SIG-M5 (cell line): ENCODE measurements at regions not wholly inside any gene's neighbourhood (a gene's known extent, or its start where the extent isn't known, plus 50 kb on each side); places are given as distances from the start of the nearest gene placed in this dataset.
"Not testable (repeated sequence)": the region's sequence is repeated elsewhere in the genome, so short reads cannot be mapped to it uniquely, and the experiment has no call there.

Experiments
- DNase-seq: peaks from one replicate; lab custom pipeline; 2025; lab: John Stamatoyannopoulos, UW

DNA sequence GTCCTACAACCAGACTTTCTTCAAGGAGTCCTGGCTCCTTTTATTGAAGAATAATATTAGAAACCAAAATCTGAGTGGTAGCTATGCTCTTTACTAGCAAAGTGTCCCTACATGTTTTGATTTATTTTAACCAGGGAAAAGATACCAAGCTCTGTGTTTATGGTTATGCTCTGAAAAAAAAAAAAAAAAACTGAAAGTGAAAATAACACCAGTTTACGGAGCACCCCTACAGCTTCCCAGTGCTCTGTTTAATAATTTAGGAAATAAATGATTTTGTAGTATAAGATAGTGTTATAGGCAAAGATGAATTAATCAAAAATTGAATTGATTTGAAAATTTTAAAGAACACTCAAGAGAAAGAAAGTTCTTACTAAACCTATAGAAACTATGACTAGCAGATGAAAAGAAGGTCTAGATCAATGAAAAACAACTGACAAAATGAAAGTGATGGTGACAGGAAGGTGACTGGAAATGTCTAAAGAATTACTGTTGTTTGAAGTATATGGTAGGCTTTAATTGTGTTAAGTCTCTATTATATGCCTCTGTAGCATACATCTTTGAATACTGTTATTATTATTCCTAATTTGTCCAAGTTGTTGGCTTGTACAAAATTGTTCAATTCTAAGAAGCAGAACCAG is 1698.4 kb upstream of the PCDH10 start:
- no peak for DNase-seq

DNA sequence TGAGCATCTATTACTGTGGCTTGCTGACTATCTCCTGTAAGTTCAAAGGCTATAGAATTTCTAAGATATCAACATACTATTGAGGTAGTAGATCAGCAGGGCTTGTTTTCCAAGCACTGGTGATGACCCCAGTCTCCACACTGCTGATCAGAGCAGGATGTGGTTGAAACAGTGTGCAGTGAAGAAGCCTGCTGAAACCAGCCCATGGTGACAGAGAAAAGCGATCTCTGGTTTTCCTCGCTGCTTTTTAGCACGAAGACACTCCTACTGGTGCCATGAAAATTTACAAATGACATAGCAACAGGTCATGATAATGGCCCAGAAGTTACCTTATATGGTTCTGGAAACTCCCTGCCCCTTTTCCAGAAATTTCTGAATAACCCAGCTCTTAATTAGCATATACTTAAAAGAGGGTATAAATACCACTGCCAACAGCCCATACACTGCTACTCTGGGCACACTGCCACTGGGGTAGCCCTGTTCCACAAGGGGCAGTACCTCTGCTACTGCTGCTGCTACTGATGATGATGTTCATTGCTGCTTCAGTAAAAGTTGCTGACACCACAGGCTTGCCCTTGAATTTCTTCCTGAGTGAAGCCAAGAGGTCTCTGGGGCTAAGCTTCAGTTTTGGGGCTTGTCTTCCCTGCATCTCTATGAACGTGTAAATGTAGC is 1689.5 kb upstream of the PCDH10 start:
- DNase-seq, result no peak

DNA sequence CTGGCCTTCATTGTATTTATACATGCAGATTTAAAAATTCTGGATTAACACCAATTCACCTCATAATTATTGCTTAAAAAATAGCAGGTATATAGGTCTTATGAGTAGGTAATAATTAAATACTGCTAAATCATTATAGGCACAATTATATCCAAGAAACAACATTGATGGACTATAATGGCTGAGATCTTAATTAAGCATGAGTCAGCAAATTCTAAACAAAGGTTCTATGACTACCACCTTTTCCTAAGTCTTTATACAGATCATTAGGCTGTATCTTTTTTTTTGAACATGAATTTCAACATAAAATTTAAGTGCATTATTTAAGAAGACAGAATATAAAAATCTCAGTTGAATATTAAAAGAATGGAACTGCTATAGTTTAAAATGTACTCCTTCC is 1678.7 kb upstream of the PCDH10 start:
- DNase-seq, result no peak

DNA sequence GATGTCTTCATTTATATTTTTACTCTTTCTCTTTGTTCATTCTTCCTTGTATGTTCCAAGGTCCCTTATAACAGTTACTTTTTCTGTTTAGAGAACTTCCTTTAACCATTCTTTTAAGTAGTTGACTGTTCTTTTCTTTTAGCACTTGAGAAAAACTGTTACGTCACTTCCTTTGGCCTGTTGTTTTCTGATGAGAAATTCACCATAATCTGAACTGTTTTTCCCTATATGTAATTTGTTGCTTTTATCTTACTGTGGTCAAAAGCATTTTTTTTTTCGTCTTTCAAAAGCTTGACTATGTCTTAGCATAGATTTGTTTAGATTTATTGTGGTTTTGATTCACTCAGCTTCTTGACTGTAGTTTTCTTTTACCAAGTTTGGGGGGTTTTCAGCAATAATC is 1660.3 kb upstream of the PCDH10 start:
- DNase-seq, result no peak

DNA sequence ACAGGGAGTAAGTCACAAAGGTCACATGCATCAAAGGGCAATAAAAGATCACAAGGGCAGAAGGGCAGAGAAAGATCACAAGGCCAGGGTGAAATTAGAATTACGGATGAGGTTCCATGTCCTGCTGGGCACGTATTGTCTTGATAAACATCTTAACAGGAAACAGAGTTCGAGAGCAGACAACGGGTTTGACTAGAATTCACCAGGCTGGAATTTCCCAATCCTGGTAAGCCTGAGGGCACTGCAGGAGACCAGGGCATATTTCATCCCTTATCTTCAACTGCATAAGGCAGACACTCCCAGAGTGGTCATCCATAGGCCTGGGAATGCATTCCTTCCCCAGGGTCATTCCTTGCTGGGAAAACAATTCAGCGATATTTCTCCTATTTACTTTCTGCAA is 1652.9 kb upstream of the PCDH10 start:
- not testable (repeated sequence) for DNase-seq

DNA sequence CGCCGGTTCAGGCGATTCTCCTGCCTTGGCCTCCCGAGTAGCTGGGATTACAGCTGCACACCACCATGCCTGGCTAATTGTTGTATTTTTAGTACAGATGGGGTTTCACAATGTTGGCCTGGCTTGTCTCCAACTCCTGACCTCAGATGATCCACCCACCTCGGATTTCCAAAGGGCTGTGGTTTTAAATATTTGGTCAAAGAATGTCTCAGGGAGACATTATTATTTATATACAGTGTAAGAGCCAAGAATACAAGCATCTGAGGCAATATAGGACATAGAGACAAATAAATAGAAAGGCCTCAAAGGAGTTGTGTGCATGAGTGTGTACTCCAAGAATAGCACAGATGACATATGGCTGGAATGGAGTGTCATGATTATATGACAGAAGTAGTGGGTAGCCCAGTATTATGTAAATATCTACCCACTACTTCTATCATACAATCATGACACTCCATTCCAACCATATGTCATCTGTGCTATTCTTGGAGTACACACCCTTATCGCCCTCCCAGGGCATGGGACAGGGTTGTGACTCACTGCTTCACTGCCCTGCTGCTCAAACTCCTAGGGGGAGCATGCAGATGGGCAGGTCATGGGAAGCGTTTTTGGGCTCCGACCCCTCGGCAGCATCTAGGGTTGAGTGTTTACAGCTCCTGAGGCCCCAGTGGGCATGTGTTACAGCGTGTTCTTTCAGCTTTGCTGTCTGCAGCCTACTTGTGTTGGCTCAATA is 1649.8 kb upstream of the PCDH10 start:
- no peak for DNase-seq

DNA sequence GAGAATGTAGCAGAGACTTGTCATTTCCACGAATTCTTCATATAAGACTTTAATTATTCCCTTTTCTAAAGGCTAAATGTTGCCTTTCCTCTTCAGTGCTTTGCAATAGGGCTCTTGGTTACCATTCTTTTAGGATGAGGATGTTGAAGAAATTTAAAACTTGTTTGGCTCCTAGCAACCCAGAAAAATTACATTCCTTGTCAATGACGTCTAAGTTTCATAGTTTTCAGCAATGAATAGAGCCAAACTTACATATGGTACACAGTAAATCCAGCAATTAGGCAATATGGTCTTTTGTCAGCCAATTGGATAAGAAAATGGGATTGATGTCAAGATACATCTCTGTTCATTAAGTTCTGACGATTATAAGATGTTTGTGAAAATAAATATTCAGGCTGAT is 1639.6 kb upstream of the PCDH10 start:
- no peak for DNase-seq

DNA sequence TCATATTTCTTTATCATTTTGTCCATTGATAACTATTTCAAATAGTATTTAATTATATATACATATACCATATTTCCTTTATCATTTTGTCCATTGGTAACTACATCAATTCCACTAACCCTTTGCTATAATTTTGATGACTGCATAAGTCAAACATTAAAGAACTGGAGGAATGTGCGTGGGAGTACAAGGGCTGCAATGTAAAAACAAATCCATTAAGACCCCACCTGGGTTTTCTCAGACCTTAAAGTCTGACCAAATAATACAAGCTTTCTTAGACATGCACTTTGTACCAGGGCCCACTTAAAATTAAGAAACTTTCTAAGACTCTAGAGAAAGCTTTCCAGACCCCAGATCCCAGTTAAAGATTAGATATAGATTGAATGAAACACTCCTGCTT is 1622.4 kb upstream of the PCDH10 start:
- no peak for DNase-seq

DNA sequence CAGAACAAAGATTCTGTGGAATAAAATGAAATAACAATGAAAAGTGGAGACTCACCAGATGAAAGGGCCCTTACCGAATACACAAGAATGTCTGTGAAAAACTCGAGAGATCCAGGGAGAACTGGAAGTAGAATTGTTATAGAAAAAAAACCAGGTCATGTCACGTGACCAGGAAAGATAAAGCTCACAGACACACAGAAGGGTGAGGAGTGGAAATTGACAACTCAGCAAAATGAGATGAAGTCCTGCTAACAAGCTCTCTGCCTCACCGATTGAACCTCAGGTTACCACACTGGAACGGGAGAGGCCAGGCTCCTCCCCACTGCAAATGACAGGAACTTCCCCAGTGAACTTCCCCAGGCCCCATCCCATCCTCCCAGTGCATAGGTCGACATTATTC is 1618.0 kb upstream of the PCDH10 start:
- no peak for DNase-seq

DNA sequence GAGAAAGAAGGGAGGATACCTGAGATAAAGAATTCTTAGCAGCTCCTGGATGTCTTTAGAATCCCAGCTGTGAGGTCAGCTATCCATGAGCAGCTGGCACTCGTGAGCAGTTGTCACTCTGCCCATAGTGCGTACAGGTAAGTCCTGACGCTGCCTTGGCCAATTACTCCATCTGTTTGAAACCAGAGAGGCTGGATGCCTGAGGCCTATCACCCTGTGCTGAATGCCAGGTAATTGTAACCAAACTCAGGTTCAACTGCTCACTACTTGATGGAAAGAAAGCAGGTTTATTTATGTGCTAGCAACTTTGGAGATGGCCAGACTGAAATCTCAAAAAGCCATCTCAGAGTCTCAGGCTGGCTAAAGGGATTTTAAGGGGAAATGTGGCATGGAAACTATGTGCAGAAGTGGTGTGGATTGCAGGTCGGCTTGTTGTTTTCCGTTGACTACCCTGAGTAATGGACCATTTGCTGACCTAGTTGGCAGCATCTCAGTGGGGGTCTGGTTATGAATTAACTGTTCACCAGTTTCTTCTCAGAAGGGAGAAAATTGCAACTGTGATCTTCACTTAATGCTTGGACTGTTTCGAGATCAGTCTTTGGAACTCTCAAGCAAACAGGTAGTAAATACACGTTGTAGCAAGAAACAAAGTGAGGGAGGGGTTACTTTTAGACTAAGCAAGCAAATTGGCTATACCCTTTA is 1614.0 kb upstream of the PCDH10 start:
- no peak for DNase-seq

DNA sequence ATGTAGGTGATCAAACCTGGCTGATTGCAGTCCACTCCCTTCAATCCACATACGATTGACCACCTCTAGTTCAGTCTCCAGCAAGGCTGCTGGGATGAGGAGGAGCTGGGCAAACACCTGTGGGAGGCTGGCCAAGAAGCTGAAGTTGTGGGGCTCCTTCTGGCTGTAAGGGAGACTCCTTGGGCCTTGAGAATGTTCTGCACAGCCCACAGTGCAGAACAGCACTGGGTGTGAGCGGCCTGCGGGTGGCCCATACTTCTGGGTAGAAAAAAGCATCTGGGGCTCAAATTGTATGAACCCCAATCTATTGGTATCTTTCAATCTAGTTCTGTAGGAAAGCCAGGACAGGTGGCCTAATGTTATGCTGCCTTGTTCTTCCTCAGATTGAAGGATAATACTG is 1608.8 kb upstream of the PCDH10 start:
- DNase-seq, result no peak

DNA sequence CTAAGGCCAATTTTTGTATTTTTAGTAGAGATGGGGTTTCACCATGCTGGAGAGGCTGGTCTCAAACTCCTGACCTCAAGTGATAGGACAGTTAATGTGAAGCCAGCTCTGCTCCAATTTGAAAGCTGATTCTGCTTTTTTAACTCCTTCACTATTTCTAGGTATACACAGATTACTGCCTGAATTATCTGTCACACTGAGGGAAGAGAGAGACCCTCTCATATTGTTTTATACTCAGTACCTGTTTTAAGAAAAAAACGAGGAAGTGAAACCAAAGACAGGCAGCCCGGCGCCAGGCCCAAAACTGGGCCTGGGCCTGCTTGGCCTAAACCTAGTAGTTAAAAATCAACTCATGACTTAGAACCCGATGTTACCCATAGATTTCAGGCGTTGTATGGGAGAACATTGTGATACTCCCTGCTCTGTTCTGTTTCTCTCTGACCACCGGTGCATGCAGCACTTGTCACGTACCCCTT is 1601.5 kb upstream of the PCDH10 start:
- DNase-seq, result no peak

DNA sequence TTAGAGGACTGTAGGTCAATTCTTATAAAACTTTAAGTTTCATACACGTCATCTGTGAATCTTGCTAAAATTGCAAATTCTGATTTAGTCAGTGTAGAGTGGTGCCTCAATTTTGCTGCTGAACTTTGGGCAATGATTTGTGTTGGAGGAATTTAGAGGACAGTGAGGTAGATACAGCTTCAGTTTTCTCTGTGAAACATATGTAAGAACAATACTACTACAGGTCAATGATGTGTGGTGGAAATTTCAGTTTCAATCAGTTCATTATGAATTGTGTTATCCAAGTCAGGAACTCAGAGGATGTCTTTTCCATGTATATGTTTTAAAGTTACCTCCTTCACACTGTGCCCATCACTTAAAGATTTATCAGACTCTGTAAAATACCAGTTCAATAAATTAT is 1597.8 kb upstream of the PCDH10 start:
- DNase-seq, result no peak

DNA sequence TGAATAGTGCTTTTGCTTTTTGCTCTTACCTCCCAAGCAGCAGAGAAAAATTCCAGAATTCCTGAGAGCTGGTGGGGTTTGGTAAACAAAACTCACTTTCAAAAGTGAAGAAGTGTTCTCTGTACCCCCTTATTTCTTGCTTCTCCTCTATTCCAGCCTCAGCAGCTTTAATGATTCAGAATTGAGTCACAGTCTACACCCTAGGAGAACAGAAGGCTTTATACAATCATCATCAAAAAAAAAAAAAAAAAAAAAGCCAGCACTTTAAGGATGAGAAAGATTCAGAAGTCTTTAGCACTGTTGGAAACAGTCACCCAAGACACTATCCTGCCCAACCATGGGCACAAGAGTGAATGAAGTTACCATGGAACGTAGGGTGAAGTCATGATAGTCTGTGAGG is 1583.1 kb upstream of the PCDH10 start:
- no peak for DNase-seq

DNA sequence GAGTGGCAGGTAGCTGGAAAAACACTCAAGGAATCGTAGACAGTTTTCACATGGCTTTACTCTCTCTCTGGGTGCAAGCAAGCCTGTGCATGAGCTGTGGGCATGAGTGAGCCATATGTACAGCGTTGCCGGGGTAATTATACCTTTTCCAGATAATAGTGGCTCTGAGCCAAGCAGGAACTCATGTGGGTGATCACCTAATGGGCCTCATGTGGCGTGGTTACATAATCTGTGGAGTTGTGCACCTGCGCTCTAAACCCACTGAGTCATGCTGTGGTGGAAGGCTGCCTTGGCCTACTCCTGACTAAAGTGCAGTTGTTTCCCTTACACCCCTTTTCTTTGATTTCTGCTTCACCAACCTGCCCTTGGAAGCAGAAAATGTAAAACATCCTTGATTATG is 1564.5 kb upstream of the PCDH10 start:
- no peak for DNase-seq

DNA sequence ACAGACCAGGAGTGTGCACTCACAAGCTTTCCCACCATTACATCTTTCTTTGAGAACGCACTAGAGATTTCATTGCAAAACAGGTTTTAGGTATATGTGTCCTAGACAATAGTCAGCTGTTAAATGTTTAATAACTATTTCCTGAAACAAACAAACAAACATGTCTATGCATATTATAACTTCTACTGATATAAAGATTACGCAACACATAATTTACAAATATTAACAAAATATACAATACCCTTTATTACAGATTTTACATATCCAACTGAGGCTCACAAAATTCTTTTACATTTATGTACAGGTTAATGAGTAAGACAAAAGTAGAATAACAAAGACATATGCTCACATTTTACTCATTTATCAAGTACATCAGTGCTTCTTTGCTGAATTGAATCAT is 1554.0 kb upstream of the PCDH10 start:
- no peak for DNase-seq

DNA sequence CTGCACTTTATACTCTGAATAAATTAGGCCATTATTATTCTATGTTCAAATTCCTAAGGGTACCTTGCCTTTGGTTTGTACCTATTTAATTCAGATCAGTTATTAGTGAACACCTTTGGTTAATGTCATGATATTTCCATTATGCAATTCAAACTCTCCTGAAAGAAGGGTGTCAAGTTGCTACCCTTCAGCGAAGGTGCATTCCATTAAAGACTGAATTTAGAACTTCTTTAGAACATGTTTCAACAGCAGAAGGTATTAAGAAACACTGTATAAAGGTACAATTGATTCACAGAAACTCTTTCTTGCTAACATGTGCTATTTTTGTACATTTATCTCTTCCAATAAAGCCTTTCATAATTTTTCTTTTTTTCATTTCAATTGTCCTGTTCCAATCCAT is 1545.4 kb upstream of the PCDH10 start:
- DNase-seq, result no peak

DNA sequence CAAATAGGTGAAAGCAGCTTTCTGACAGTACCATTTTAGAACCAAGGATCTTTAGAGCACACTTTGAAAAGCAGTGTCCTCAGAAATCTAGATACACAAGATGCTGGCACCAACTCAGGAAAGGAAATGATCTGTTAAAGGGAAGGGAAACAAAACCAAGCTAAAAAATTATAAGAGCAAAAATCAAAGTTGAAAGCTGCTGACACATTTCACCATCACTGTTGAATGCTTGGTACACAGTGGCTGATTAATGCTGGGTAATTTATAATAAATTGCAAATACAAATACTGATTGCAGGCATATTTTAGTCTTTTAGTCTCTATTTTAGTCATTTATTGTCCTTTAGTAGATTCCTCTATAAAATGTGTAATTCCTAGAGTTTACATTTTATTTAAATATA is 1540.1 kb upstream of the PCDH10 start:
- DNase-seq, result no peak

DNA sequence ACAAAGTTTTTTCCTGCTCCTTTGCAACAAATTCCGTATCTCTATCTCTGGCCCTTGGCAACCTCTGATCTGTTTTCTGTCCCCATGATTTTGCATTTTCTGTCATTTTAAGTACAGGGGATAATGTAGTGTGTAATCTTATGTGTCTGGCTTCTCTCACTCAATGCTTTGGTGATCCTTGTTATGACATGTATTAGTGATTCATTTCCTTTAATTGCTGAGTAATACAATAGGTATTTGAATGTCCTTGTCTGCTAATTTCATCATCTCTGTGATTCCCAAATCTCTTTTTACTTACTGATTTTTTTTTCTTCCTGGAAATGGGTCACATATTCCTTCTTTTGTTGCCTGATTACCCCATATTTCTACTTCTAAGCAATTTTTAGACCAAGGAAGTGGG is 1538.6 kb upstream of the PCDH10 start:
- not testable (repeated sequence) for DNase-seq

DNA sequence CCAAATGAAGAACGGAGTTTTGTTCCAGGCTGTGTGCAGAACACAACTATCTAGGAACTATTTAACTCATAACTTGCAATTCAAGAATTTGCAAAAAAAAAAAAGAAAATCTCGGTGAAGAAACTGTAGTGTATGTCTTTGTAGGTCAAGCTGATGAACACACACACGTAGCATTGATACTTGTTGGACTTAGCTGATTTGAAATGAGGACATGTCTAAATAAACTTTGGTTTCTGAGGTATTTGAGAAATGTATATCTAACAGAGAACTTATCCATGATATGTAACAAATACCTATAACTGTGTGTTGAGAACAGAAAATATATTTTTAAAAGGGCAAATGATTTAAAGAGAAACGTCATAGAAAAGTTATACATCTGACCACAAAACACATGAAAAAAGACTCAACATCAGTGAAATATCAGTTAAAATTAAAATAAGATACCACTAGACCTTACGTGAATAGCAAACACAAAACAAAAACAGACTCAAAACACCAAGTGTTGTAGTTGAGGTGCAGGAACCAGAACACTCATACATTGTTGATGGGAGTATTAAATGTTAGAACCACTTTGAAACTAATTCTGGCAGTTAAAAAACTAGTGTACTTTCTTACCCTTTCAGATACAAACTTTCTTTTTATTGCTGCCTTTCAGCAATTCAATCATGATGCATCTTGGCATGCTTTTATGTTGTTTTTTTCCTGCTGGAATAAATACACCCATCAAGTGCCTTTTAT is 1535.8 kb upstream of the PCDH10 start:
- DNase-seq, result no peak

DNA sequence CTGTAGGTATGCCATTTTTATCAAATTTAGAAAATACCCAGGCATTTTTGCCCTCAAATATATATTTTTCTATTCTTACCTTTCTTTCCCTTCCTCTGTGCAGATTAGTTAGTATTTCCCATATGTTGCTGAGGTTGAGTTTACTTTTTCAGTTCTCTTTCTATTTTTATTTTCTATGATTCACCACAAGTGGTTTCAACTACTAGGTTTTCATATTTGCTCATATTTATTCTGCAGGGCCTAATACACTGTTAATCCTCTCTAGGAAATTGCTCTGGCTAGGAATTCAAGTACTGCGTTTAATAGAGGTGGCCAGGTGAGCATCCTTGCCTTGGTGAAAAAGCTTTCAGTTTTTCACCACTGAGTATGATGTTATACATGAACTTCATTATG is 1535.3 kb upstream of the PCDH10 start:
- no peak for DNase-seq

DNA sequence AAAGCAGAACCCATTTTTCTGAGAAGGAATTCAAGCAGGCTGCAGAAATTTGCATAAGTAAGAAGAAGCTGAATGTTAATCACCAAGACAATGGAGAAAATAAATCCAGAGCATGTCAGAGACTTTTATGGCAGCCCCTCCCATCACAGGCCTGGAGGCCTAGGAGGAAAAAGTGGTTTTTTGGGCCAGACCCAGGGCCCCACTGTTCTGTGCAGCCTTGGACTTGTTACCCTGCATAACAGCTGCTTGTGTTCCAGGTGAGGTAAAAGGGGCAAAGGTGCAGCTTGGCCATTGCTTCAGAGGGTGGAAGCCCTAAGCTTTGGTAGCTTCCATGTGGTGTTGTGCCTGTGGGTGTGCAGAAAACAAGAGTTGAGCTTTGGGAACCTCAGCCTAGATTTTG is 1516.2 kb upstream of the PCDH10 start:
- no peak for DNase-seq
